IMR-90 (cell line): ENCODE measurements at regions not wholly inside any gene's neighbourhood (a gene's known extent, or its start where the extent isn't known, plus 50 kb on each side); places are given as distances from the start of the nearest gene placed in this dataset.

Source experiments
- CEBPB ChIP-seq: IDR thresholded peaks from 2 replicates; pipeline ENCODE4 v1.6.1; 2012; ENCODE audit warnings: low read depth, low read length, improper control_type of control experiment
- CTCF ChIP-seq: conservative IDR thresholded peaks from 2 replicates; pipeline ENCODE4 v1.5.1; 2012; ENCODE audit warnings: mild to moderate bottlenecking, low read depth, low read length, improper control_type of control experiment
- FOS ChIP-seq: fragments of 150-350 bp; IDR thresholded peaks from 2 replicates; pipeline ENCODE4 v1.6.1; 2016; ENCODE audit warnings: low read depth, low read length
- MAZ ChIP-seq: IDR thresholded peaks from 2 replicates; pipeline ENCODE4 v1.6.1; 2012; ENCODE audit warnings: low read depth, mild to moderate bottlenecking, low read length, improper control_type of control experiment, moderate library complexity, borderline replicate concordance
- POLR2A ChIP-seq: IDR thresholded peaks from 2 replicates; pipeline ENCODE4 v1.6.1; 2012; ENCODE audit warnings: mild to moderate bottlenecking, low read depth, low read length
- RAD21 ChIP-seq: IDR thresholded peaks from 2 replicates; pipeline ENCODE4 v1.6.1; 2012; ENCODE audit warnings: low read length, improper control_type of control experiment

GRCh38 chr21:35754583-35754982, 305.7 kb downstream of the SETD4 start:
- TF ChIP-seq CTCF (no peak), RAD21 (no peak), MAZ (no peak), POLR2A (no peak), CEBPB (no peak), FOS (no peak)
